Stimulated activated CD8-positive, alpha-beta memory T cell treated with anti-CD3 and anti-CD28 coated beads, Interleukin-7, amount 100 ng/mL, for 1 hour (primary cell): ENCODE measurements at regions not wholly inside any gene's neighbourhood (a gene's known extent, or its start where the extent isn't known, plus 50 kb on each side); places are given as distances from the start of the nearest gene placed in this dataset.

Source experiments
- DNase-seq, 2 donors: peaks; one replicate each; pipeline ENCODE4 v3.0.0-alpha.2; 2020; ENCODE audit warnings: low read depth in 2 of 2

DNA sequence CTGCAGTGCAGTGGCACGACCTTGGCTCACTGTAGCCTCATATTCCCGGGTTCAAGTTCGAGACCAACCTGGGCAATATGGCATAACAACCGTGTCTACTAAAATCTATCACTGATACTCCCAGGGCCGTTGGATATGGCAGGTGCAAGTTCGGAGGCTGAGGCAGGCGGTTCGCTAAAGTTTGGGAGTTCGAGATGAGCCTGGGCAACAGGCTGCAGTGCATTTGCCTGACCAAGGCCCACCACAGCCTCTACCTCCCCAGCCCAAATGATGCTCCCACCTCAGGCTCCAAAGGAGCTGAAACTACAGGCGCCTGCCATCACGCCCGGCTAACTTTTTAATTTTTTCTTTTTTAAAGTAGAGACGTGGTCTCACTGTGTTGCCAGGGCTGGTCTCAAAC is 177.1 kb upstream of the ALG10B start:
- DNase-seq, result no peak

- no peak for DNase-seq
These were observed 175.3 kb upstream of the ALG10B start for GRCh38 chr12:38141239-38141638.

DNA sequence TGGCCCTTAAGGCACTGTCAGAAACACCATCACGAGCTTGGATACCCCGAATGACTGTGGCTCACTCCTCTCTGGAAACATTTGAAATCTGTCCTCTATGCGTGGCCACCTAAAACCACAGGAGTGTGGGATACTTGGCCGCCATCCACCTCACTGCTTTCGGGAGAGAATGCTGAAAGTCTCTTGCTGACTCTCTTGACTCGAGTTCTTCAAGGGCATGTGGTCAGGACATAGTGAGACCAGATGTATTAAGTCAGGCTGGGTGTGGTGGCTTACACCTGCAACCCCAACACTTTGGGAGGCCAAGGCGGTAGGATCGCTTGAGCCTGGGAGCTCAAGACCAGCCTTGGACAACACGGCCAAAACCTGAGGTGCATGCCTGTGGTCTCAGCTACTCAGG is 174.7 kb upstream of the ALG10B start:
- DNase-seq, result no peak

DNA sequence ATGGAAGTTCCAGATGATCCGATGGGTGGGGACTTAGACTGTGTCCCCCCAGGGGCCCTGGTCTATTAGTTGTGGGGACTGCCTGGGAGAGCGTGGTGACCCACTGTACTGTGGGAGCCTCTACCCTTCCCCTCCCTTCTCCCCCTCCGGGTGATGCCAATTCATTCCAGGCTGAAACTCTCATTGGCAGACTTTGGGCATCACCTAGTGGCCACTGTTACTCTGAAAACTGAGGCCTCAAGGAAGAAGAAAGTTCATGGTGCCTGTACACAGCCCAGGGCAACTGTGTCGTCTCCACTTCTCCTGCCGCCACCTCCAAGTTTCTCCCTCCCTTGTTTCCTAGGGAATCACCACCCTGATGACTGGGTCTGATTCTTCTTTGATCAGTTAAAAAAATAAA is 173.6 kb upstream of the ALG10B start:
- DNase-seq, result no peak

GRCh38 chr12:38144049-38144448 is 172.5 kb upstream of the ALG10B start:
- DNase-seq, result no peak

DNA sequence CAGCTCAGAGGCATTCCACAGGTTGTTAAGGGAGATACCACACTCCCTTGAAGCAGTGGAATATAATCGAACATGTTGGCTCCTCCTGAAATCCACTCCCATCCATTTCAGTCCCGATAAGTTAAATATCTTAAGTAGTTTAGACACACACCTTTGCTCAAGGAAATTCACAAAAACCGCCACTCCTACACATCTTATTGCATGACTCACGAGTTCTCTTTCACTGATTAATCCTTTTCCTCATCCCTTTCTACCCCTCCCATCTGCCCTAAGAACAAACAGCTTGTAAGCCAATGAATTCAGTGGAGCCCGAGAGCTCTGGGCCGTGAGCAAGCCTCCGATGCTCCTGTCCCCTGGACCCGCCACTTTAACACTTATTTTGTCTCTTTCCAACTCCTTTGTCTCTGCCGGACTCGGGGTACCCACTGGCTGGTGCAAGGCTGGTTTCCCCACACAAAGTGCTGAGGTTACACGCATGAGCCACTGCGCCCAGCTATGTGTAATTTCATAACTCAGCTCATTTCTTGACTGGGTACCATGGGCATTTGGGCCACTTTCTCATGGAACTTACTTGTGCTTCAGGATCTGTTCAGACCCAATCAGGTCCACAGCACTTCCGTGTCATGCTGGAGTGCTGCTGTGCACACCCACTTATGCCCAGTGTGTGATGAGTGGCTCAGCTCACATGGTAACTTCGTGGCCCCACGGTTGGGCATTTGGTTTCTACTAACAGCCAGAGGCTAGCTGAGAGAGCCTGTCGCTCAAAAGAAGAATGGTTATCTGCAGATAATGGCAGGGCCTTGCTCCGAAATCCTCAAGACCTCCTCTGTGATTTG is 171.8 kb upstream of the ALG10B start:
- DNase-seq, result no peak

DNA sequence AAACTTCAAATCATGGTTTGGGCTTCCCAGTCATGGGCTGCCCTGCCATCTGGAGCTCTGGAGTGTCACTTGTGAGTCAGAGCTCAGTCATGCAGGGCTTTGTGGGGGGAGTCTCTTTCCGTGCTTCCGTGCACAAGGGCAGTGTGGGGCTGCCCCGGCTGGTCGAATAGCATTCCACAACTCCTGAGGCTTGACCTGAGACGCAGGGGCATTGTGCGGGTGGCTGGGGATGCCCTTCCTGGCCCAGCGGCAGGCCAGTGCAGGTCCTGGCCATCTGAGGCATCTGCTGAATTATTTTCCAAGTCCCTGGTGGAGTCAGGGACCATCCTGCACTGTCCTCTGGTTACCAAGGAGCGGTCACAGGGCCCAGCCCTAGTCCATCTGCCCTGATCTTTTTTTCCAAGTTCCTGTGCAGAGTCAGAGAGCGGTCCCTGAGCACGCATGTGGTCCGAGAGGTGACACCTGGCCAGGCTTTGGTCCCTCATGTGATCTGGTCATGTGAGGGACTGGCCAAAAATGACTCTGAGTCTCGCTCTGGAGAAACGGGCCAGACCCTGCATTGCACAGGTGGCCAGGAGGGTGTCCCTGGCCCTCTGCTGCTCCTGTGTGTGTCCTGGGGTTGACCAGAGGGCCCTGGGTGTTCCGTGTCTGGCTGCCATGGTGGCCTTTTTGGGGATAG is 167.0 kb upstream of the ALG10B start:
- DNase-seq, result no peak

DNA sequence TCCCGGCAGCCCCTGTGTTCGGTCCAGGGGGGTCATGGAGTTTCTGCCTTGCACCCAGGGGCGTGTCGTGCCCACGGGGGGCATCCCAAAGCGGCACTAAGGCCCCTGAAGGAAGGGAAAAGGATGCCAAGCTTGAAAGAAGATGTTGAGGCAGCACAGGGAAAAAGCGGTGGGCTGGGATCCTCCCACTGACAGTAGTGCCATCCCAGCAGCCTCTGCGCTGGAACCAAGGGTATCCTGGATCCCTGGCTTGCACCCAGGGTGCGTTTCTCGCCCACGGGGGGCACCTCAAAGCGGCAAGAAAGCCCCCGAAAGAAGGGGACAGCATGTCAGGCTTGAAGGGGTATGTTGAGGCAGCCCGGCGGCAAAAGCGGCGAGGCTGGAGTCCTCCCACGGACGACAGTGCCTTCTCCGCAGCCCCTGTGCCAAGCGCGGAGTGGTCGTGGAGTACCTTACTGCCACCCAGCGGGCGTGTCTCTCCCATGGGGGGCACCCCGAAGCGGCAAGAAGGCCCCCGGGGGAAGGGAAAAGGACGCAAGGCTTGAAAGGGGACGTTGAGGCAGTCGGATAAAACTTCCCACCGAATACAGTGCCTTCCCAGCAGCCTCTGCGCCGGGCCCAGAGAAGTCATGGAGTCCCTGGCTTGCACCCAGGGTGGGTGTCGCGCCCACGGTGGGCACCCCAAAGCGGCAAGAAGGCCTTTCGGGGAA is 164.4 kb upstream of the ALG10B start:
- DNase-seq, result no peak

- DNase-seq, result no peak
These were observed 163.5 kb upstream of the ALG10B start for GRCh38 chr12:38152816-38153736.

DNA sequence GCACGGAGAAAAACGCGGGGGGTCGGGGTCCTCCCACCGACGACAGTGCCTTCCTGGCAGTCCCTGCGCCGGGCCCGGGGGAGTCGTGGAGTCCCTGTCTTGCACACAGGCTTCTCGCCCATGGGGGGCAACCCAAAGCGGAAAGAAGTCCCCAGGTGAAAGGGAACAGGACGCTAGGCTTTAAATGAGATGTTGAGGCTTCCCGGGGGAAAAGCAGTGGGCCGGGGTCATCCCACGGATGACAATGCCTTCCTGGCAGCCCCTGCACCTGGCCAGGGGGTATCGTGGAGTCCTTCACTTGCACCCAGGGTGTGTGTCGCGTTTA is 162.9 kb upstream of the ALG10B start:
- DNase-seq, result no peak

- no peak for DNase-seq
These were observed 162.2 kb upstream of the ALG10B start for GRCh38 chr12:38154096-38155019.

DNA sequence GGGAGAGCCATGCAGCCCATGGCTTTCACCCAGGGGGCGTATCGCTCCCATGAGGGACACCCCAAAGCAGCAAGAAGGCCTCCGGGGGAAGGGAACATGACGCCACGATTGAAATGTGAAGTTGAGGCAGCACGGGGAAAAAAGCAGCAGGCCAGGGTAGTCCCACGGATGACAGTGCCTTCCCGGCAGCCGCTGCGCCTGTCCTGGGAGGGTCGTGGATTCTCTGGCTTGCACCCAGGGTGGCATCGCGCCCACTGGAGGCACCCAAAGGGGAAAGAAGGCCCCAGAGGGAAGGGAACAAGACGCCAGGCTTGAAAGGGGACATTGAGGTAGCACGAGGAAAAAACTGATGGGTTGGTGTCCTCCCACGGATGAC is 161.6 kb upstream of the ALG10B start:
- no peak for DNase-seq

GRCh38 chr12:38155526-38156496 is 160.8 kb upstream of the ALG10B start:
- DNase-seq, result no peak

DNA sequence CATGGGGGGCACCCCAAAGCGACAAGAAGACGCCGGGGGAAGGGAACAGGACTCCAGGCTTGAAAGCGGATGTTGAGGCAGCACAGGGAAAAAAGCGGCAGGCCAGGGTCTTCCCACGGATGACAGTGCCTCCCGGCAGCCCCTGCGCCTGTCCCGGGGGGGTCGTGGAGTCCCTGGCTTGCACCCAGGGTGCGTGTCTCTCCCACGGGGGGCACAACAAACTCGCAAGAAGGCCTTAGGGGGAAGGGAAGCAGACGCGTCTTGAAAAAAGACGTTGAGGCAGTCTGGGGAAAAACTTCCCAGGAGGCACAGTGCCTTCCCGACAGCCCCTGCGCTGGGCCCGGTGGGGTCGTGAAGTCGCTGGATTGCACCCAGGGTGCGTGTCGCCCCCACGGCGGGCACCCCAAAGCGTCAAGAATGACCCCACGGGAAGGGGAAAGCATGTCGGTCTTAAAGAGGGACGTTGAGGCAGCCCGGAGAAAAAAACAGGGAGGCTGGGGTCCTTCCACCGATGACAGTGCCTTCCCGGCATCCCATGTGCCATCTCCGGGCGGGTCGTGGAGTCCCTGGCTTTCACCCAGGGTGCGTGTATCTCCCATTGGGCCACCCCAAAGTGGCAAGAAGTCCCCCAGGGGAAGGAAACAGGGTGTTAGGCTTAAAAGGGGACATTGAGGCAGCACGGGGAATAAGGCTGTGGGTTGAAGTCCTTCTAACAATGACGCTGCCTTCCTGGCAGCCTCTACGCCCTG is 159.9 kb upstream of the ALG10B start:
- DNase-seq, result no peak

DNA sequence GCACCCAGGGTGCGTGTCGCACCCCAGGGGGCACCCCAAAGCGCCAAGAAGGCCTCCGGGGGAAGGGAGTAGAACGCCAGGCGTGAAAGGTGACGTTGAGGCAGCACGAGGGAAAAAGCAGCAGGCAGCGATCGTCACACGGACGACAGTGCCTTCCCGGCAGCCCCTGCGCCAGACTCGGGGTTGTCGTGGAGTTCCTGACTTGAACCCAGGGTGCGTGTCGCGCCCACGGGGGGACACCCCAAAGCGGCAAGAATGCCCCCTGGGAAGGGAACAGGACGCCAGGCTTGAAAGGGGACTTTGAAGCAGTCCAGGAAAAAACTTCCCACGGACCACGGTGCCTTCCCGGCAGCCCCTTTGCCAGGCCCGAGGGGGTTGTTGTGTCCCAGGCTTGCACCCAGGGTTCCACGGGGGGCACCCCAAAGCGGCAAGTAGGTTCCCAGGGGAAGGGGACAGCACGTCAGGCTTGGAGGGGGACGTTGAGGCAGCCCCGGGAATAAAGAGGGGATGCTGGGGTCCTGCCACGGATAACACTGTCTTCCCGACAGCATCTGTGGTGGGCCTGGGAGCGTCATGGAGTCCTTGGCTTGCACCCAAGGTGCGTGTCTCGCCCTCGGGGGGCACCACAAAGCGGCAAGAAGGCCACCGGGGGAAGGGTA is 159.2 kb upstream of the ALG10B start:
- no peak for DNase-seq

DNA sequence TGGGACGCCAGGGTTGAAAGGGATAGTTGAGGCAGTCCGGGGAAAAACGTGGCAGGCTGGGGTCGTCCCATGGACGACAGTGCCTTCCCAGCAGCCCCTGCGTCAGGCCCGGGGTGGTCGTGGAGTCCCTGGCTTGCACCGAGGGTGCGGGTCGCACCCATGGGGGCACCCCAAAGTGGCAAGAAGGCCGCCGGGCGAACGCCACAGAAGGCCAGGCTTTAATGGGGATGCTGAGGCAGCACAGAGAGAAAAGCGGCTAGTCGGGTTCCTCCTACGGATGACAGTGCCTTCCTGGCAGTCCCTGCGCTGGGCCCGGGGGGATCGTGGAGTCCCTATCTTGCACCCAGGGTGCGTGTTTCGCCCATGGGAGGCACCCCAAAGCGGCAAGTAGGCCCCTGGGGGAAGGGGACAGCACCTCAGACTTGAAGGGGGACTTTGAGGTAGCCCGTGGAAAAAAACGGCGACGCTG is 158.6 kb upstream of the ALG10B start:
- no peak for DNase-seq

- DNase-seq, result no peak
These were observed 158.0 kb upstream of the ALG10B start for GRCh38 chr12:38158428-38159091.

GRCh38 chr12:38159092-38159551 is 157.5 kb upstream of the ALG10B start:
- DNase-seq, result no peak
